CD4-positive, alpha-beta T cell treated with Interleukin-1 beta for 1 hour (primary cell): ENCODE measurements at regions not wholly inside any gene's neighbourhood (a gene's known extent, or its start where the extent isn't known, plus 50 kb on each side); places are given as distances from the start of the nearest gene placed in this dataset.

ENCODE experiments used
- DNase-seq, 2 donors: peaks; one replicate each; pipeline ENCODE4 v3.0.0-alpha.2; 2020 to 2022

DNA sequence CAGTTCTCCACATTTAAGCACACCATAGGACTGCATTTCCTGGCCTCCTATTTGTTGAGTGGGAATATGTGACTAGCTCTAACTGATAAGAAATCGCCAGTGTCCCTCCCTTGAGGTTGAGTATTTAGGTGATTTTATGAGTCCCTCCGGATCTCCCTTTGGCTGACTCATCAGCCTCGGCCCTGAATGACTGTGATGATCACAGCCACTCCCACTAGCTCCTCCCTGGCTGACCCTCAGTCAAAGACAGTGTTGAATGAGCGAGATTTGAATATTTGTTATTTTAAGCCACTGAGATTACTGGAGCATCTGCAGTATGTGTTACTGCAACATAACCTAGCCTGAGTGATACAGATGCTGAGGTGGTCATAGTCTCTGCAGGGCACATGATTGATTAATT is 515.3 kb downstream of the EPHB1 start:
- no peak for DNase-seq

GRCh38 chr3:135311699-135312098 is 516.6 kb downstream of the EPHB1 start:
- DNase-seq, result no peak

DNA sequence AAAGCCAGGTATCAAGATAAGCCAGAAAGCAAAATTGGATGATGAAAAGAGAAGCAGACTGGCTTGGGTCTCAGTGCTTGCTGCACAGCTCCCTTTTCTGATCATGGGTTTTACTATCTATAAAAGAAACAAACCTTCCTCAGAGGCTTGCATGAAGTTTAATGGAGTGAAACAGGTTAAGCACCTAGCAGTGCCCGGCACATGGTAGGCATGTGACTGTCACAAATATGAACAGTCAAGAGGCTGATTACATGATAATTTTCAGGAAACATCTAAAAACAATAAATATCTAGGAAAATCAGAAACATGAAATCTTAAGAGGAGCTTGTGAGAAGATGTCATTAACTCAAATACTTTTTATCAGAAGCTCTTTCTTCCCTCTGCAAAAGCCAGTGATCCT is 519.2 kb downstream of the EPHB1 start:
- no peak for DNase-seq

DNA sequence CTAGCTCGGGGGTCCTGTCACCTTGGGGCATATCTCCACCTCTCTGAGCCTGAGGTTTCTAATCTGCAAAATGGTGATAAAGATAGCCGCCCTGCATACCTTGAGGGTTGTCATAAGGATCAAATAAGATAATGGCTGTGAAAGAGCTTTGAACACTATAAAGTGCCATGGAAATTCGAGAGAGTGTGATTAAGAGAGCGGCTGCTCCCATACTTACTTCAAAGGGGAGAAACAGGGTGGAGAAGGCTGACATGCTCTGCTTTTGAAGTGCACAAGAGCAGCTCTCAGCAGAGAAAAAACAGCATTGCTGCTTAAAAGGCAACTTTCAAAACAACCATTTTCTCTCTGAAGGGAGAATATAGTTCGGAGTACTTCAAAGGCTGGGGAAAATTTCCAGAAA is 529.2 kb downstream of the EPHB1 start:
- no peak for DNase-seq

- DNase-seq, result no peak
These were observed 530.0 kb downstream of the EPHB1 start for GRCh38 chr3:135325096-135325495.

DNA sequence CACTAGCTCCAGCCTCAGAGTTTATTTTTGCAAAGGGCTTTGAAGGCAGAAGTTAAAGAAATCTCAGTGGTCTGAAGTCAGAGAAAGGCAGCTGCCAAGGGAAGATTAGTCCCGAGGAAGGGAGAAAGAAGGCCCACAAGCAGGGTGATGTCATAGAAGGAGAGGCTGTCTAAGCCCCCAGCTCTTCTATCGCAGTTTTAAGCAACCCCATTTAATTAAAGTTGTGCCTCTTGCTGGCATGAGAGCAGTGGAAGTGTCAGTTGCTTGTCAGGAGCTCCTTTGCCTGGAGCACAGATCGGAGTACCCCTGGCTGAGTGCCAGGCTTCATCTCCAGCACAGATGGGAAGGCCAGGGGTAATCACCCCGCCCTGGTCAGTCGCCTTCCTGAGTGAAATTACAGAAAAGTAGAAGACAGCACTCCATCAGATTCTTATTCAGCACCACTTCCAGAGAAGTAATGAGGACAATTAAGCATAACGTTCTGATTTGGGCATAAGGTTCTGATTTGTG is 530.7 kb downstream of the EPHB1 start:
- DNase-seq, result no peak

- no peak for DNase-seq
These were observed 531.8 kb downstream of the EPHB1 start for GRCh38 chr3:135326851-135327250.

- DNase-seq, result no peak
These were observed 533.0 kb downstream of the EPHB1 start for GRCh38 chr3:135328036-135328435.

- DNase-seq, result no peak
These were observed 534.4 kb downstream of the EPHB1 start for GRCh38 chr3:135329479-135329878.

DNA sequence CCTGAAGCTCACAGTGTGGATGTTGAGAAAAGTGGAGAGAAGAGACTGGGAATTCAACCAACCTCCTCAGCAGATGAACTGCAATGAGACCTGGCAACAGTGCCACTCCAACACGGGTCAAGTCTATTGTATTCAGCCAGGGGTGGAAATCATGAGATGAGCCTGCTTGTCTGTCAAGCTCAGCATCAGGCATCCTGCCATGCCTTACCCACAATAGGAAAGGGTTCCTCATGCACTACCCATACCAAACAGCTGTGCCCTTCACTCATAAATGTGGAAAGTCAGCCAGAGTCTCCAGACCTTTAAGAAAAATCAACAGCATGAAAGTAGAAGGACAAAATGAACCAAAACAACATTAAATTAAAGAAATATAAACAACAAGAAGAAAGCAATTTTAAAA is 542.1 kb downstream of the EPHB1 start:
- DNase-seq, result no peak

DNA sequence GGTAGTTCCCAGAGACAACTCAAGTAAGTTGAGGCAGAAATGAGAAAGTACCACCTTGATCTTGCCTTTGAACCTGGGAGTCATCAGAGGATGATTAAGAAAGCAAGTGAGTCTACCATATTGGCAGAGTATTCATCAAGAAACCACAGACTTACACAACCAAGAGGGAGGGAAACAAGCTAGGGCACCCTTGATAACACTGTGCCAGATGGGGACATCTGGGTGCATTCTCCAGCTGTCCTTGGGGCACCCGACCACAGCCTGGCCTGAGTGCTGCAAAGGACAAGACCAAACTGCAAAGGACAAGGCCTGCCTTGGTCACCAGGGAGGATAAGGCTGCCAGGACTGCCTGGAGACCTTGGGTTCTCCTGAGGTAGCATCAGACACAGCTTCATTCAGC is 553.6 kb downstream of the EPHB1 start:
- no peak for DNase-seq

DNA sequence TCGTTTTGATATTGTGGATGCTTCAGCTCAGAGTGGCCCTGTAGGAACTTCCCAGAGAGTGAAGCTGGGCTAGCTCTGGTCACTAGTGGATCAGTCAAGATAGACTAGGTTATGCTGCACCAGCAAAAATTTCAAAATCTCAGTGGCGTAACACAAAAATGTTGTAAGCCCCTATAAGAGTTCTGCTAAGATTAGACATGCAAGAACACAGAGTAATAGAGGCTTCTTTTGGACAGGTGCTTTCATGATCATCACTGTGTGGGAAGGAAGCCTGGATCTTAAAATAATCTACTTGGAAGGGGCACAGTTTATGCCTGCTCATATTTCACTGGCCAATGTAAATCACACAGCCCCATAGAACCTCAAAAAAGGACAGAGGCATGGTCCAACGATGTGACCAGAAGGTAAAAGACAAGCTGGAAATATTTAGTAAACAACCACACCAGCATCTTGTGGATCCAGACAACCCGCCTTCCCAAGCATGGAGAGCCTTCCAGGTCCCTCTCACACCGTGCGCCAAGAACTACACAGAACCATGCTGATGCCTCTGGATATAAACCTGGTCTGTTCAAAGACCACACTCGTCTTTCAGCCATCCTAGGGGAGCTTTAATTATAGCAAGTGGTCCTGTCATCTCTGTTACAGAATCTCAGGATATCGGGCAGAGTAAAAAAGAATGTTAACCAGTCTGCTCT is 554.3 kb downstream of the EPHB1 start:
- no peak for DNase-seq

GRCh38 chr3:135352213-135352612 is 557.2 kb downstream of the EPHB1 start:
- no peak for DNase-seq

- no peak for DNase-seq
These were observed 567.8 kb downstream of the EPHB1 start for GRCh38 chr3:135362889-135363288.

DNA sequence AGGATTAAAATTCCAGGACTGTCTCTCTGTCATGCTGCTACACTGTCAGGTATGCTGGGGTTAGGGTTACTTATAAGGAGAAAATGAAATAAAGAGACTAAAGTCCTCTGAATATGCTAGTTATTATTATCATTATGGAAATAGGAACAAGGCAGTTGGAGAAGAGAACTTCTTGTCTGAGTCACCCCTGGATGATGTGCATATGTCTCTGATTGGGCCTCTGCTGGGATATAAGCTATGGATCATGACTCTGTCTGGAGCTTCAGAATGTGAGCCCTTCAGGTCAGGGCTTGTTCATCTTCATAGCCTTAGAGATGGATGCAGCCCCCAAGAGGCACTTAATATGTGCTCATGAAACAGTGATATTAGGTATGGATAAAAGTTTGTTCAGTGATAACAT is 569.6 kb downstream of the EPHB1 start:
- DNase-seq, result no peak

DNA sequence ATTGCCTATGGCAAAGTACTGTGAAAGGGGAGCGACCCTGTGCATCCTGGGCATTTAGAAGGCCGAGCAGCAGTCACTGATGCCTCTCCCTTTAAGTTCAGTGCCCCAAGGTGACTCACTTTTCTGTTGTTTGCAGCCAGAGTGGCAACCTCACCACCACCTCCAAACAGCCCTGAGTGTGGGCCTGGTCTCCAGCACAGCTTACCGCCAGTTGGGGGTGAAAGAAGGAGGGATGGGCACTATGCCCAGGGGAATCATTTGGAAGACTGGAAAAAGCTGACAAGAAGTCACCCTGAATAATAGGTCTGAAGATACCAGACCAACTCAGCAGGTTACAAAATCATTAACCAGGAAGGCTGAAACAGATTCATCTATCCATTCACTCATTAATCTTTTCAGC is 571.8 kb downstream of the EPHB1 start:
- no peak for DNase-seq

DNA sequence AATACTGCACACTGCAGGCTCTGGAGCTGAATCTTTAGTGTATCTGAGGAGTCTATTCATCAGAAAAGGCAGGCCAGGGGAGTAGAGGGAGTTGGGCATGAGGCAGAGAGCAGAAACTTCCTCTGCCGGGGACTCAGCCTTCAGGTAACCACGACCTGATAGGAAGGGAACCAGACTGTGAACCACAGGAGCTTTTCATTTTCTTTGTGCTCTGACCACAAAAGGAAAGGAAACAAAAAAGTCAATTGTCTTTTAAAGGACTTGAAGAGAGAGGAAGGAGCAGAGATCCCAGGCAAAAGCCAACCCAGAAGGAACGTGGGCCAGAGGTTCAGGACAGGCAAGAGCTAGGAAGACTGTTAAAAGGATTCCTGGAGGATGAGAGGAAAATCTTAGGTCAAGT is 573.3 kb downstream of the EPHB1 start:
- DNase-seq, result no peak

GRCh38 chr3:135368781-135369180 is 573.7 kb downstream of the EPHB1 start:
- DNase-seq, result no peak

- no peak for DNase-seq
These were observed 579.5 kb downstream of the EPHB1 start for GRCh38 chr3:135374571-135374970.

GRCh38 chr3:135382188-135382587 is 583.3 kb upstream of the PPP2R3A start:
- no peak for DNase-seq

GRCh38 chr3:135382621-135383020 is 582.9 kb upstream of the PPP2R3A start:
- no peak for DNase-seq

GRCh38 chr3:135383301-135383700 is 582.2 kb upstream of the PPP2R3A start:
- no peak for DNase-seq

GRCh38 chr3:135392151-135392550 is 573.4 kb upstream of the PPP2R3A start:
- no peak for DNase-seq

GRCh38 chr3:135393159-135393558 is 572.4 kb upstream of the PPP2R3A start:
- no peak for DNase-seq

- DNase-seq, result no peak
These were observed 571.5 kb upstream of the PPP2R3A start for GRCh38 chr3:135393898-135394525.
